Ammon's horn (tissue), 1 donor: ENCODE measurements at regions not wholly inside any gene's neighbourhood (a gene's known extent, or its start where the extent isn't known, plus 50 kb on each side); places are given as distances from the start of the nearest gene placed in this dataset.
"Not testable (repeated sequence)": the region's sequence is repeated elsewhere in the genome, so short reads cannot be mapped to it uniquely, and the experiment has no call there.

ENCODE experiments used
- DNase-seq: peaks from one replicate; pipeline ENCODE4 v3.0.0-alpha.2; 2016; ENCODE audit warnings: low spot score

- DNase-seq: no peak
These were observed 76.7 kb downstream of the RIN2 start for GRCh38 chr20:19834783-19835182.

GRCh38 chr20:19835533-19836222 is 77.6 kb downstream of the RIN2 start:
- DNase-seq: peak; percentile 92

DNA sequence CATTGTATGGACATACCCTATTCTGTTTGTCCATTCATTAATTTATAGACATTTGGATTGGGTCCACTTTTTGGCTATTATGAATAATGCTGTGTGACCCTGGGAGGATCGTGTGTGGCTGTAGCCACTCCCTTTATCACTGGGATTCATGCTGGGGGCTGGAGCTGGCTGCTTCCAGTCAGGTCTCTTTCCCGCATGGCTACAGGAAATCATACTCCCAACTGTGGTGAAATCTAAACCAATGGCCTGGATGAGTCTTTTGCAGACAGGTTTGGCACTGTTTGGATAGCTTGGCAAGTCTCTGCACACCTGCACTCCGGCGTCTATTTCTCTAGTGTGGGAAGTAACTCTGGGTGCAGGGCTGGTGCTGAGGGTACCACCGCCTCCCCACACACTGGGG is 80.4 kb downstream of the RIN2 start:
- DNase-seq: no peak

DNA sequence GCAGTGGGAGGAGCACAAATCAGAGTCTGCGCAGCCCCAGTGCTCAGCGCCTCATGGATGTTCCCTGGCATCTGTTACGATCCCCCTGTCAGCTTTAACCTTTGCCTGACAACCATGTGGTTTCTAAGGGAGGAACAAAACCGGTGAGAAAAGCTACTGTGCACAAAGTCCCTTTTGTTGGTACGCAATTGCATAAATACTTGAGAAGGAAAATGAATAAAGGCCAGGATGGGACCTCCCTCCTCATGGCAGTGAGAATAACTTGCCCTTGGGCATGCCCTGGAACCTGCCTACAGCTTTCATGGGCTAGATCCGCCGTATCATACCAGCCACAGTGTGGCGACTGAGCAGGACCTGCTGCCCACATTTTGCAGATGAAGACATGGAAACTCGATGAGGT is 81.0 kb downstream of the RIN2 start:
- no peak for DNase-seq

DNA sequence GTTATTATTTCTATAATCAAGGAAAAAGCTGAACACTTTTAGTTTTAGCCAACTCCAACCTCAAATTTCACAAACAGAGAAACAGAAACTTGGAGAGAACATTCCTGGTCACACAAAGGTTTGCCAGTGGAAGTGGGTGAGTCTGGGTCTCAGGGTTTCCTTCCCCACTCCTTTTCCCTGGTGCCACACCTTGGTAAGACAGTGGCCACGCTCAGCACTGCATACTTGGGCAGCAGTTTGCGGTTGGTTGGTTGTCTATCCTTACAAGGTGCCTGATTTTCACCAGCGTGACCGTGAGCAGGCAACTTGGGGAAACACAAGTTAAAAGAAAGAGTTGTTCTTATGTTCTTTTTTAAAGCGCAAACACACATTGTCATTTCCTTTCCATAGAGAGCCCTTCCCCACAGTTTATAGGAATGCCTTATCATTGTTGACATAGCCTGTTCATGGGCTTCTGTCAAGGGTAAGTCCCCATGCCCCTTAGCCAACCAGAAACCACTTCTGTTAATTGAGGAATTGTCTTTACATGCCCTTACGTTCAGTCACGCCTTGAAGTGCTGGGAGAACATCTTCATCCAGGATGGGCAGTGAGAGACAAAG is 82.2 kb downstream of the RIN2 start:
- no peak for DNase-seq

- no peak for DNase-seq
These were observed 83.7 kb downstream of the RIN2 start for GRCh38 chr20:19841740-19842139.

- not testable (repeated sequence) for DNase-seq
These were observed 86.8 kb downstream of the RIN2 start for GRCh38 chr20:19844850-19845249.

DNA sequence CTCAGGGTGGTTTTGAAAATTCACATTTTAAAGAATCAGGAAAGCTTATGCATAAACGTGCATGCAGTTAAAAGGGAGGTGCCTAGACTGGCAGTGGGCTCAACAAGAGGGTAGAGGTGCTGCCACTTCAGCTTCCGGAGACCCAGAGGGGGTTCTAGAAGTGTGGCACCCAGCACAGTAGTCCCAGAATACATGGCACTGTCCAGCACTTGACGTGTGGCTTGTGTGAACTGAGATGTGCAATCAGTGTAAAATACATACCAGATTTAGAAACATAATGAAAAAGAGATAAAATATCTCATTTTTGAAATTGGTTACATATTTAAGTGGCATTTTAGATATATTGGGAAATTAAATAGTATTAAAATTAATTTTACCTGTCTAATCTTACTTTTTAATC is 89.3 kb downstream of the RIN2 start:
- DNase-seq: no peak

DNA sequence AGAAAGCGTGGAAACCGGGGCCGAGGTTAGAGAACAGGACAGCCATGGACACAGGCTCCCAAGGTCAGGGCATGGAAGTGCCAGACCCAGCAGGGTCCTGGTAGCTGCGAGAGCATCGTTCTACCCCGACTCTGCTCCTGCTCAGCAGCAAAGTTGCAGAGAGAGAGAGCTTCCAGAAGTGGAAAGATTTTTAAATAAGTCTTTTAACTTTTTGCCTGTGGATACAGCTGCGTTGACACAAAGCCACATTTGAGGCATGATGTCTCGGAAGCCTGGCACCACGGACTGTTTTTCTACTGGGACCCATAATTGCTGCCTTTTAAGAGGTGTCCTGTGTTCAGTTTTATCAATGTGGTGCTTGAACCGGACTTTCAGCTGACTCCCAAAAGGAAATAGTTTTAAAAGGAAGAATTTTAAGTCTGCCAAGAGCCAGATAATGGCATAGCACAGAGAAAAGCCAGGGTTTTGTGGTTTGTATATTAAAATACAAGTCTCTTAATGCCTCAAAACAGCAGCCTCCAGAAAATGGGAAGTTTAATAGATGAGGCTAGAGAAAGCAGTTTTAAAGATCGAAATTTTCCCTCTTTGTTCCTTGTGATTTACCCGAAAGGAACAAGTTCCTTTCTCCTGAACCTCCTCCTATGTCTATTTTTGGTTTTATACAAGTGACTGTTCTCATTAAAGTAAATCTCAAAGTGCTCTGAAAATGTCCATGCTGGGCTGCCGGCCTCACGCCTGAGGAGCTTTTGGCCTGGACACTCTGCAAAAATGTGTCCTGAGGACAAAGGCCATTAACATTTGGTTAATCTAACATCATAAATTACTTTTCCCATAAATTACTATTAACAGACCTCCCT is 91.5 kb downstream of the RIN2 start:
- DNase-seq: peak; percentile 80

DNA sequence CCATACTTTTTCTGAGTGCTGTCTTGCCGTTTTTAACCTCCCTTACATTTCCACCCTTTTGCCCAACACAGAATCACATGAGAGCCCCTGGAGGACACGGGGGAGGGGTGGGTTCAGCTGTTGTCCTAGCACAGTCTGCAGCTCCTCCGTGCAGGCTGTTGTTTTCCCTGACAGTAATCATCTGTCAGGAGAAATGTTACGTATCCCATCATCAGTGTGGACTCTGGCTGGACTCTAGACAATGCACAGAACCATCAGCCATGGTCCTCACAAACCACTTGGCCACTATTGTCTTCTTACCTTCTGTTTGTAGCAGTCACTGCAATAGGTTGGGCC is 92.1 kb downstream of the RIN2 start:
- peak; percentile 74 for DNase-seq

GRCh38 chr20:19851861-19852260 is 93.8 kb downstream of the RIN2 start:
- DNase-seq: no peak

DNA sequence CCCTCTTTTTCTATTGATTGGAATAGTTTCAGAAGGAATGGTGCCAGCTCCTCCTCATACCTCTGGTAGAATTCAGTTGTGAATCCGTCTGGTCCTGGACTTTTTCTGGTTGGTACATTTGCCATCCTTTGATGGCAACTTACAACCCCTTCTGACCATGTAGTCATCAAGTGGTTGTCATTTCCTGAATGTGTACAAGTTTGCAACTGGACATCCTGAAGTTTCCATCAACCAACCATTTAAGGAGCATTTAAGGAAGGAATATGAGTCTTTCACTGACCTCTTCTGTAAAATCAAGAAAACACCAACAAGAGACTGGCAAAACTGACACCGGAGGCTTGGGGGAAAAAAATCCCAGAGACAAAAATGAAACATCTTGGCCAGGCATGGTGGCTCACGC is 97.4 kb downstream of the RIN2 start:
- no peak for DNase-seq

DNA sequence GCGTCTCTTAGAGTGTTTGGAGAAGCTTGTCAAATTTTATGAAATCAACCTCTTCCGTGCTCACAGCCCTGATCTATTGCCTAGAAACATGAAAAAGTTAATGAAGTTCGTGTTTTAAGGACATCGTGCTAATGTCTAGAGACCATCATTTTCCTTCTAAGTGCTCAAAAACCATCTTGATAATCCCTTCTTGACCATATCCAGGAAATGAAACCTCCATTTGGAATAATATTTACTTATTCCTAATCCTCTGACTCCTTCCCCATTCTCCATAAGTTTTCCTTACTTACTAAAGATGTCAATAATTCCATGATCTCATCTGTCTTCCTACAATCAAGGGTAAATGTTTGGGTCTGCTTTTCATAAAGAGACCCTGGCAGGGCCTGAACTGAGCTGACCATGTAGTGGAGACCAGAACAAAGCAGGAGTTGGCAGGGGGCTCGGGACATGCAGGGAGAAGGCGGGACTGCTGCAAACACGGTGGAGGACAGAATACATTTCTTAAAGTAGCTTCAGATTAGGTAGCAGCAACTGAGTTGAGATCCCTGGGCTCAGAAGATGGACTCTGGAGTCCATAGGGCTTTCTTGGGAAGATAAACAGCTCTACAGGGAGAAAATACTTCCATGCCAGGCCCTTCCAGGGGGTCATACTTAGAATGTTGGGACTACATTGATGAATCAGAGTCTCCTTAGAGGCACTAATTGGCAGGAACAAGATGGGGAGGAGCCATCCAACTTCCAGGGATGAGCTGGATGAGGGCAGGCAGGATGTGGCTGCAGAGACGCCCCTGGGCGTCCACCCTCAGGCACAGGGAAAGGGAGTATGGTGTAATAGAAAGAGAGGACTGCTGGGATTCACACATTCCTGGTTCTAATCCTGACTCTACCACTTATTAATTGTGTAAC is 100.7 kb downstream of the RIN2 start:
- no peak for DNase-seq

DNA sequence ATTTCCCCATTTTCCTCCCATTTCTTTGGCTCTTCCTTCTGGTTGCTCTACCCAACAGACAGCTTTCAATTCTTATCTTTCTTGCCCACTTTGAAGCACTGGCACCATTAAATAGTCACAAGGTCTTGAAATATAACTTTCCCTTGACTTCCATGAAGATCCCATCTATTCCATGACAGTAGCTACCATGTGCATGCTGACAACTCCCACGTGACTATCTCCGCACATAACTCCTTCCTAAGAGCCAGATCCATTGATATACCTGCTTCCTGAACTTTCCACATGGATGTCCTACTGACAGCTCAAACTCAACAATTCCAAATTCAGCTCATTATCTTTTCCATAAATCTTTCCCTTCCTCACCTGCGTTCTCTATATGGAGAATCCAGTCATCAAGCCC is 101.4 kb downstream of the RIN2 start:
- no peak for DNase-seq

DNA sequence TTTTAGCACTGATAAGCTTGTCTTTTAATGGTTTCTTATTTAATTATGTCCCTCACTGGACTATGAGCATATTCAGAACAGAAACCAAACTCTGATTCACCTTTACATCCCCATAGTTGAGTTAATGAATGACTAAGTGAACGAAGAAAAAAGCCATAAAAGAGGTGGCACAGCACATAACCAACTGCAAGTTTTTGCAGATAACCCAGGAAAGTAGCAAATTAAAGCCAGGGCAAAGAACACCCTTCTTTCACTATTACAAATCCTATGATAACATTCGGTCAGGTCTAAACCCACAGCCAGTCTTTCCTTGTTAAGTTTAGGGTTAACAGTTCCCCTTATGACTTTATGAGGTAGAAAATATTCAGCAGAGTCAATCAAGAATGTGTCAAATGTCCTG is 102.7 kb downstream of the RIN2 start:
- no peak for DNase-seq

DNA sequence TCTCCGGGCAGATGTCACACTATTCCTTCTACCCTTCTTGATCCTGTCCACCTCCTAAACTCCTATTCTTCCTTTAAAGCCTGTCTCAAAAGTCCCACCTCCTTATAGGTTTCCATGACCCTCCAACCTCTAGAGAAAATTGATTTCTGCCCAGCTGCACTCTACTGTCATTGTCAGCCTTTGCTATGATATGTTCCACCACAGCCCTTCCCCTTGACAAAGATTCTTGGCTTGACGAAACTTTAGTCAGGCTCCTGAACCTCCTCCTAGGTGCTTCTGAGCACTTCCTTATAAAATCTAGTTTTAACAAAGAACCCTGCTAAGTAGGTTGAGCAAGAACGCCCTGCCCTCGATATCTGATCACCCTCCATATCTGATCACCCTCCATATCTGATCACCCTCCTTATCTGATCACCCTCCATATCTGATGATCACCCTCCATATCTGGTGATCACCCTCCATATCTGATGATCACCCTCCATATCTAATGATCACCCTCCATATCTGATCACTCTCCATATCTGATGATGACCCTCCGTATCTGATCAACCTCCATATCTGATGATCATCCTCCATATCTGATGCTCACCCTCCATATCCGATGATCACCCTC is 103.2 kb downstream of the RIN2 start:
- DNase-seq: no peak

GRCh38 chr20:19864130-19864529 is 106.1 kb downstream of the RIN2 start:
- DNase-seq: no peak

DNA sequence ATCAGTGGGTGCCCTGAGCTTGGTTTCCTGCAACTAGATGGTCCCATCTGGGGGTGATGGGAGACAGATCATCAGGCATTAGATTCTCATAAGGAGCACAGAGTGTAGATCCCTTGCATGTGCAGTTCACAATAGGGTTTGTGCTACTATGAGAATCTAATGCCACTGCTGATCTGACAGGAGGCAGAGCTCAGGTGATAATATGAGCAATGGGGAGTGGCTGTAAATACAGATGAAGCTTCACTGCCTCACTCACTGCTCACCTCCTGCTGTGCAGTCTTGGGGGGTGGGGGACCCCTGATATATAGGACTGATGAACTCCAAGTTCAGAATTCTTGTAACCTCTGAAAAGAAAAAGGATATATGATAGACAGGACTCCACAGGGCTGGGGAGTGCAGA is 108.0 kb downstream of the RIN2 start:
- DNase-seq: no peak

GRCh38 chr20:19867074-19867473 is 109.0 kb downstream of the RIN2 start:
- DNase-seq: no peak

GRCh38 chr20:19867940-19868371 is 109.9 kb downstream of the RIN2 start:
- peak; percentile 64 for DNase-seq

DNA sequence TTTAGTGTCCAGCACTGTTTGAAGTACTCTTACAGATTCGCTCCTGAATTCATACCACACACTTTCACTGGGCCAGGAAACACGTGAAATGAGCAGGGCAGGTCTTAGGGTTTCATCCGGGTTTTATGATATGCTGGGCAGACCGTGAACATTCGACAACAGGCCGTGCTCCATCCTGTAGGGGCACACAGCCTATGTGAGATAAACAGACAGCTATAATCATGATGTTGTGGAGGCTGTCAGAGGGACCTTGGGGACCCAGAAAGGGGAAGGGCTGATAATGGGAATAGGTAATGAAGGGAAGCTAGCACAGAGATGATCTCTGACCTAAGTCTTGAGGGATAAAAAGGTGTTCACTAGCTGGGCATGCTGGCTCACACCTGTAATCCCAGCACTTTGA is 110.4 kb downstream of the RIN2 start:
- no peak for DNase-seq

DNA sequence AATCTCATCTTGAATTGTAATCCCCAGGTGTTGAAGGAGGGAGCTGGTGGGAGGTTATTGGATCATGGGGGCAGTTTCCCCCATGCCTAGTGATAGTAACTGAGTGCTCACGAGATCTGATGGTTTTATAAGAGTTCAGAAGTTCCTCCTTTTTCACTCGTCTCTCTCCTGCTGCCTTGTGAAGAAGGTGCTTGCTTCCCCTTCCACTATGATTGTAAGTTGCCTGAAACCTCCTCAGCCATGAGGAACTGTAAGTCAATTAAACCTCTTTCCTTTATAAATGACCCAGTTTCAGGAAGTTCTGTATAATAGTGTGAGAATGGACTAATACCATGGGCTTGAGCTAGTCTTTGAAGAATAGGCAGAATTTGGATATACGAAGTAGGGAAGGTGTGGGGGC is 113.9 kb downstream of the RIN2 start:
- no peak for DNase-seq
